Activated CD4-positive, alpha-beta T cell treated with anti-CD3 and anti-CD28 coated beads for 36 hours (primary cell): ENCODE measurements at regions not wholly inside any gene's neighbourhood (a gene's known extent, or its start where the extent isn't known, plus 50 kb on each side); places are given as distances from the start of the nearest gene placed in this dataset.
"Not testable (repeated sequence)": the region's sequence is repeated elsewhere in the genome, so short reads cannot be mapped to it uniquely, and the experiment has no call there.

Experiments used
- ATAC-seq: fragments of 200-7000 bp; cut with Tn5 transposase; one replicate; pipeline ENCODE4 v1.10.0; 2021; ENCODE audit warnings: mild to moderate bottlenecking, moderate library complexity
- CTCF ChIA-PET: fragments of 350-600 bp; sonication (Branson Sonifier 250); formaldehyde crosslinking; loops from one replicate; lab custom pipeline; 2021; ENCODE audit warnings: antibody characterized with exemption; lab: Charles Lee
- POLR2A ChIA-PET: fragments of 350-600 bp; sonication (Branson Sonifier 250); formaldehyde crosslinking; loops from one replicate; lab custom pipeline; 2021; ENCODE audit warnings: antibody characterized with exemption, inconsistent platforms; lab: Charles Lee
- DNase-seq: peaks from one replicate; pipeline ENCODE4 v3.0.0-alpha.2; 2020
- H3K27ac Mint-ChIP-seq: one replicate; pipeline ENCODE4 v1.8.0; 2021; ENCODE audit warnings: mixed read lengths
- H3K27me3 Mint-ChIP-seq: one replicate; pipeline ENCODE4 v1.8.0; 2021; ENCODE audit warnings: mixed read lengths
- H3K36me3 Mint-ChIP-seq: one replicate; pipeline ENCODE4 v1.8.0; 2021; ENCODE audit warnings: low read depth, mixed read lengths
- H3K4me1 Mint-ChIP-seq: one replicate; pipeline ENCODE4 v1.8.0; 2021; ENCODE audit warnings: mixed read lengths
- H3K4me3 Mint-ChIP-seq: one replicate; pipeline ENCODE4 v1.8.0; 2021; ENCODE audit warnings: mild to moderate bottlenecking, moderate library complexity, mixed read lengths
- H3K9me3 Mint-ChIP-seq: one replicate; pipeline ENCODE4 v1.8.0; 2021; ENCODE audit warnings: low read depth, mixed read lengths
- intact Hi-C, 2 experiments: fragments of 100-400 bp; cut with DNase I in 1 of 2; cut with micrococcal nuclease in 1 of 2; formaldehyde crosslinking; loops; one replicate each; pipeline versions ENCODE4 v1.14.2 to v1.15.1; 2022 to 2024; cut with DNase I, micrococcal nuclease

DNA sequence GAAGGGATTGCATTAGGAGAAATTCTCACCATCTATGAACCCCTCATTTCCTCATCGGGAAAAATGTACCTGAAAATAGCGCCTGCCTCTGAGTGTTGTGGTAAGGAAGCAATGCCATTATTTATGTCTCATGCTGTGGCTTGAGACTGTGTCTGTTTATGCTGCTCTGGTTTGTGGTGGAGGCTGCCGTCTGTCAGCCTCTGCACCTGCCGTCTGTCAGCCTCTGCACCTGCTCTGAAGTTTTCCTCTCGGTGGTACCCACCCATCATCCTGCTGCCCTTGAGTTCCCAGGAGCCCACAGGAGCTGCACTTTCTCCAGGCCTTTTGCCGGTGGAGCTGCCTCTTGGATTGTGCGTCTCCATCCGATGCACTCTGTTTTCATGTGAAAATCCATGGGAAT lies 68.5 kb upstream of the PPP2R3B start:
- POLR2A ChIA-PET: no interaction called here
- CTCF ChIA-PET: no interaction called here
- ATAC-seq (no peak), DNase-seq (peak; percentile 11)
- no peaks in the 10 kb centered on the region for H3K9me3 Mint-ChIP-seq
- H3K36me3 Mint-ChIP-seq: no peaks in the 10 kb centered on the region
- intact Hi-C loops: no loop called here
- no peak overlapping the region for H3K27ac Mint-ChIP-seq
- H3K4me1 Mint-ChIP-seq: no peaks in the 10 kb centered on the region
- H3K27me3 Mint-ChIP-seq: peaks cover 21% of the 10 kb centered on the region
- no peak overlapping the region for H3K4me3 Mint-ChIP-seq

DNA sequence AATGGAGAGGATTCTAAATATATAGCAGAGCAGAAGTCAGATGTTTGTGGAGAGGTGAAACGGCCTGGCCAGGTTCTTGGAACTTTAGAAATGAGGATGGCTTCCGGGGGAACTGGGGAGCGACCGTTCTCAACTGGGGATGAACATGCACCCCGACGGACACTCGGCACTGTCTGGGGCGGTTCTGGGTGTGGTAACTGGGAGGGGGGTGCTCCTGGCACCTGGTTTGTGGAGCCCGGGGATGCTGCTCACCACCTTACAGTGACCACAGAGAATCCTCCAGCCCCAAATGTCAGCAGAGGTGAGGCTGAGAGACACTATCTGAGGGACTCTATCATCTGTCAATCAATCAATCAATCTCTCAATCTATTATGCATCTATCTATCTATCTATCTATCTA lies 69.0 kb upstream of the PPP2R3B start:
- ChIA-PET CTCF (no interaction called here), POLR2A (no interaction called here)
- no peak for DNase-seq
- no peak overlapping the region for H3K4me3 Mint-ChIP-seq
- no peak overlapping the region for H3K27ac Mint-ChIP-seq
- H3K27me3 Mint-ChIP-seq: peaks cover 21% of the 10 kb centered on the region
- ATAC-seq: no peak
- no peaks in the 10 kb centered on the region for H3K9me3 Mint-ChIP-seq
- H3K4me1 Mint-ChIP-seq: no peaks in the 10 kb centered on the region
- intact Hi-C loops: no loop called here
- H3K36me3 Mint-ChIP-seq: no peaks in the 10 kb centered on the region

DNA sequence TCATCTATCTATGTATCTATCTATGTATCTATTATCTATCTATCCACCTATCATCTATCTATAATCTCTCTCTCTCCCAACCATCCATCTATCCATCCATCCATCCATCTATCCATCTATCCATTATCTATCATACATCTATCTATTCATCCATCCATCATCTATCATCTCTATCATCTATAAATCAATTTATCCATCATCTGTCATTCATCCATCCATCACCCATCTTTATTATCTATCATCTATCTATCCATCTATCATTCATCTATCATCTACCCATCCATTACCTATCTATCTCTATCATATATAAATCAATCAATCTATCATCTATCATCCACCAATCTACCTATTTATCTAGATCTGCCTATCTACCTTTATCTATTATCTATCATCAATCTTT lies 69.4 kb upstream of the PPP2R3B start:
- no peak for DNase-seq
- intact Hi-C loops: no loop called here
- ChIA-PET POLR2A (no interaction called here), CTCF (no interaction called here)
- Mint-ChIP-seq H3K36me3 (no peaks in the 10 kb centered on the region), H3K4me1 (no peaks in the 10 kb centered on the region), H3K27me3 (peaks cover 21% of the 10 kb centered on the region), H3K27ac (no peak overlapping the region), H3K4me3 (no peak overlapping the region), H3K9me3 (no peaks in the 10 kb centered on the region)
- no peak for ATAC-seq

DNA sequence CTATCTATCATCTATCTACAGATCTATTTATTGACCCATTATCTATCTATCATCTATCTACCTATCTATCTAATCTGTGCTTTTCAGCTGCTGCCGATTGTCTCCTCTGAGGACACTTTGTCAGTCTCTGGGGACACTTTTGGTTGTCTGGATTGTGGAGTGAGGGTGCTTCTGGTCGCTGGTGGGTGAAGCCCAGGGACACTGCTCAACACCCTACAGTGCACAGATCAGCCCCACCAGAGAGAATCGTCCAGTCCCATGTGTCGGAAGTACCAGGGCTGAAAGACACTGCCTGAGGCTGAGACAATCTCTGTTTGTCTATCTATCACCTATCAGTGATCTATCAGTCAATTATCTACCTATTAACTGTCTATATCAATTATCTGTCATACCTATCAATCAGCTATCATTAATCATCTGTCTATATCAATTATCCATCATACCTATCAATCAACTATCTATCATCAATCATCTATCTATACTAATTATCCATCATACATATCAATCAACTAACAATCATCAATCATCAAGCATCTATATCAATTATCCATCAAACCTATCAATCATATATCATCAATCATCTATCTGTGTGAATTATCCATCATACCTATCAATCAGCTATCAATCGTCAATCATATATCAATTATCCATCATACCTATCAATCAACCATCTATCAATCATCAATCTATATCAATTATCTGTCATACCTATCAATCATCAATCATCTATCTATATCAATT lies 70.0 kb upstream of the PPP2R3B start:
- no peak for ATAC-seq
- no peak for DNase-seq
- Mint-ChIP-seq H3K27ac (no peak overlapping the region), H3K4me1 (no peaks in the 10 kb centered on the region), H3K27me3 (peaks cover 21% of the 10 kb centered on the region), H3K9me3 (peaks cover 5% of the 10 kb centered on the region), H3K4me3 (no peak overlapping the region), H3K36me3 (no peaks in the 10 kb centered on the region)
- ChIA-PET CTCF (no interaction called here), POLR2A (no interaction called here)
- intact Hi-C loops: no loop called here

DNA sequence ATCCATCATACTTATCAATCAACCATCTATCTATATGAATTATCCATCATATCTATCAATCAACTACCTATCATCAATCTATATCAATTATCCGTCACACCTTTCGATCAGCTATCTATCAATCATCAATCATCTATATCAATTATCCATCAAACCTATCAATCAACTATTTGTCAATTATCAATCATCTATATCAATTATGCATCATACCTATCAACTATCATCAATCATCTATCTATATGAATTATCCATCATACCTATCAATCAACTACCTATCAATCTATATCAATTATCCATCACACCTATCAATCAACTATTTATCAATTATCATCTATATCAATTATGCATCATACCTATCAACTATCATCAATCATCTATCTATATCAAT lies 70.6 kb upstream of the PPP2R3B start:
- H3K4me1 Mint-ChIP-seq: no peaks in the 10 kb centered on the region
- peaks cover 18% of the 10 kb centered on the region for H3K27me3 Mint-ChIP-seq
- ATAC-seq (no peak), DNase-seq (no peak)
- intact Hi-C loops: no loop called here
- H3K9me3 Mint-ChIP-seq: peaks cover 10% of the 10 kb centered on the region
- no peaks in the 10 kb centered on the region for H3K36me3 Mint-ChIP-seq
- no peak overlapping the region for H3K4me3 Mint-ChIP-seq
- CTCF ChIA-PET: no interaction called here
- POLR2A ChIA-PET: no interaction called here
- no peak overlapping the region for H3K27ac Mint-ChIP-seq

DNA sequence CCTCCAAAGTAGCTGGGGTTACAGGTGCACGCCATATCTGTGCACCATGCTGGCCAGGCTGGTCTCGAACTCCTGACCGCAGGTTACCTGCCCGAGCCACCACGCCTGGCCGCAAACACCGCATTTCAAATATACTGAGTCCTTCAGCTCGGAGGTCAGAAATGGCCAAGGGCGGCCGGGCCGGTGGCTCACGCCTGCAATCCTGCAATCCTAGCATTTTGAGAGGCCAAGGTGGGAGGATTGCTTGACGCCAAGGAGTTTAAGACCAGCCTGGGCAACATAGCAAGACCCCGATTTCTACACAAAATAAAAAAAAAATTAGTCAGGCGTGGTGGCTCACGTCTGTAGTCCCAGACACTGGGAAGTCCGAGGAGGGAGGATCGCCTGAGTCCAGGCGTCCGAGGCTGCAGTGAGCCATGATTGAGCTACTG lies 71.9 kb upstream of the PPP2R3B start:
- no peak for ATAC-seq
- intact Hi-C loops: no loop called here
- no peak overlapping the region for H3K27ac Mint-ChIP-seq
- no peaks in the 10 kb centered on the region for H3K36me3 Mint-ChIP-seq
- CTCF ChIA-PET: no interaction called here
- POLR2A ChIA-PET: no interaction called here
- H3K9me3 Mint-ChIP-seq: peaks cover 12% of the 10 kb centered on the region
- no peak for DNase-seq
- no peaks in the 10 kb centered on the region for H3K4me1 Mint-ChIP-seq
- peaks cover 13% of the 10 kb centered on the region for H3K27me3 Mint-ChIP-seq
- no peak overlapping the region for H3K4me3 Mint-ChIP-seq

DNA sequence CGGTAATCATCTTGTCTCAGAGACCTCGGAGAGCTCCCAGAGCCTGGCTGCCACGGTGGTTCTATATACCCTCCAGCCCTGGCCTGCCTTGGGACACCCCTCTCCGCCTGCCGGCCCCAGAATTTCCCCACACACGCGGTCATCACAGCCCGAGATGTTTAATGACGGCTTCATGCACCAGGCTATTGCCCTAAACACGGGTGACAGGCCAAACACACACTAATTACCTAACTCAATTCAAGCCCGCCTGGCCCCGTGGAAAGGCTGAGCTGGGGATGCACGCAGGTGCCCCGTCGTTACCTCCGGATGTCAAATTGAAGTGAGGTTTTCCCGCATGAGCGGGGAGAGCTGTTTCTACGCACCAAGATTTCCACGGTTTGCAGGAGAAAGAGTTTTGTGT lies 72.9 kb upstream of the PPP2R3B start:
- Mint-ChIP-seq H3K4me1 (no peaks in the 10 kb centered on the region), H3K27me3 (peaks cover 13% of the 10 kb centered on the region), H3K36me3 (no peaks in the 10 kb centered on the region), H3K4me3 (no peak overlapping the region), H3K9me3 (peaks cover 12% of the 10 kb centered on the region), H3K27ac (no peak overlapping the region)
- DNase-seq (no peak), ATAC-seq (no peak)
- intact Hi-C loops: no loop called here
- POLR2A ChIA-PET: no interaction called here
- CTCF ChIA-PET: no interaction called here

DNA sequence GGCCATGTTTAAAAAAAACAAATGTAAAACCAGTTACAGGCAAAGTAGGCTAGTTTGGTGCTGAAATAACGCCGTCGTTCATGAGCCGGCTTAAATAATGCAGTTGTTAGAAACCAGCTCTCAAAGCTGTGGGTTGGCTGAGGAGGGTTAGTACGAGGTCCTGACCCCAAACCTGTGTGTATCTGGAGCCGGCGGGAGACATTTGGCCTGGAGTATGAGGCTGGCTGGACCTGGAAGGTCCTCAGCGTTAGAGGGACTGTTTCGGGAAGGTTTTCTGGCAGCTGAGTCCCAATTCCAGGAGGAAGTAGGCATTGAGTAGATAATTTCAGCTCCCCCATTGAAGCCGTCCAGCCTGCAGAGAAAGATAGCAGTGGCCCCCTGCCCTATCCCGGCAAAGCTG lies 73.4 kb upstream of the PPP2R3B start:
- Mint-ChIP-seq H3K36me3 (no peaks in the 10 kb centered on the region), H3K9me3 (peaks cover 12% of the 10 kb centered on the region), H3K4me1 (no peaks in the 10 kb centered on the region), H3K27me3 (peaks cover 13% of the 10 kb centered on the region), H3K27ac (no peak overlapping the region), H3K4me3 (no peak overlapping the region)
- ATAC-seq (no peak), DNase-seq (no peak)
- CTCF ChIA-PET: no interaction called here
- intact Hi-C loops: no loop called here
- POLR2A ChIA-PET: no interaction called here

DNA sequence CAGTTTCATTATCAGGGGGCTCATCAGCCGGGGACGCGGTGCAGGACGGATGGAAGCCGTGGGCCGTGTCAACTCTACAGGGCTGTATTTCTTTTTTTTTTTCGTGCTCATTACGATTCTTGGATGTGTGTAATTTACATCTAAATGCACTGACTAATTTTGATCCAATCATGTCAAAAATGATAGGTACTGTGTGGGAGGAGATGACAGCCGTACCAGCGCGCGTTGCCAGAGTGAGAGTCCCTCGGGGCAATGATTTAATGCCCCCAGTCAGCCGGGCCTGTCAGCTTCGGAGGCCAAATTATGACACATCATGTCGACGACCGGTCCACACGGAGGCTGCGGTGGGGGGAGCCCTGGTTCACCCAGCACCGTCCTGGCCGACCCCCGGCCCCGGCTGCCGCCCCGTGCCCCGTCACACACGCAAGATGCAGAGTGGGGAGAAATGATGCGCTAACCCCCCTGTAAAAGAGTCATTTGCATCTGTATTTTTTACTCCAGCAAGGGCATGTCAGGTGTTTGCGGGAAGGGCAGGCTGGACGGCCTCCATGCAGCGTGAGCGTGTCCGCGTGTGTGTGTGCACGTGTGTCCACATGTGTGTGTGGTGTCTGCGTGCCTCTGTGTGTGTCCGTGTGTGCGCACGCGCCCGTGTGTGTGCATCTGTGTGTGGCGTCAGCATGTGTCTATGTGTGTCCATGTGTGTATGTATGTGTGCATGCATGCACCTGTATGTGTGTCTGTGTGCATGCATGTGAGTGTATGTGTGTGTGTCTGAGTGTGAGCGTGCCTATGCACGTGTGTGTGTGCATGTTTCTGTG lies 74.3 kb upstream of the PPP2R3B start:
- DNase-seq (no peak), ATAC-seq (no peak)
- H3K4me3 Mint-ChIP-seq: no peak overlapping the region
- no peaks in the 10 kb centered on the region for H3K4me1 Mint-ChIP-seq
- intact Hi-C loops: no loop called here
- CTCF ChIA-PET: no interaction called here
- H3K9me3 Mint-ChIP-seq: peaks cover 12% of the 10 kb centered on the region
- no peak overlapping the region for H3K27ac Mint-ChIP-seq
- no peaks in the 10 kb centered on the region for H3K36me3 Mint-ChIP-seq
- POLR2A ChIA-PET: no interaction called here
- H3K27me3 Mint-ChIP-seq: peaks cover 11% of the 10 kb centered on the region

DNA sequence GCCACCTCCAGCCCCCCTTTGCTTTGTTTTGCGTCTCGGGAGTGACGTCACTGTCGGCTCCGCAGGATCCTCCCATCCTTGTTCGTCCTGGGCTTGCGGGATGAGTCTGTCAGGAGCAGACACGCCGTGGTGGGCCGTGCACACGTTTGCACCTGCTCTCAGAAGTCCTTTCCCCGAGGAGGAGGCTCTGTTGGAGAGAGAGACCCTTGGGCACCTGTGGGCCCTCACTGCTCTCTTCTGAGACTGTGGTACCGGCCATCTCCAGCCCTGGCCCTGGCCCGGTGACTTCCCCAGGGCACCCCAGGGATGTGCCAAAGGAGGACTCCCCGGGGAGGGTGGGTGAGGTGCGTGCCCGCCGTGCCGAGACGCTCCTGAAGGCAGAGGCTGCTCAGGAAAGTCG lies 76.1 kb upstream of the PPP2R3B start:
- no peak for DNase-seq
- POLR2A ChIA-PET: no interaction called here
- Mint-ChIP-seq H3K27me3 (no peaks in the 10 kb centered on the region), H3K9me3 (peaks cover 12% of the 10 kb centered on the region), H3K27ac (no peak overlapping the region), H3K4me1 (no peaks in the 10 kb centered on the region), H3K36me3 (no peaks in the 10 kb centered on the region), H3K4me3 (no peak overlapping the region)
- CTCF ChIA-PET: no interaction called here
- intact Hi-C loops: no loop called here
- no peak for ATAC-seq

DNA sequence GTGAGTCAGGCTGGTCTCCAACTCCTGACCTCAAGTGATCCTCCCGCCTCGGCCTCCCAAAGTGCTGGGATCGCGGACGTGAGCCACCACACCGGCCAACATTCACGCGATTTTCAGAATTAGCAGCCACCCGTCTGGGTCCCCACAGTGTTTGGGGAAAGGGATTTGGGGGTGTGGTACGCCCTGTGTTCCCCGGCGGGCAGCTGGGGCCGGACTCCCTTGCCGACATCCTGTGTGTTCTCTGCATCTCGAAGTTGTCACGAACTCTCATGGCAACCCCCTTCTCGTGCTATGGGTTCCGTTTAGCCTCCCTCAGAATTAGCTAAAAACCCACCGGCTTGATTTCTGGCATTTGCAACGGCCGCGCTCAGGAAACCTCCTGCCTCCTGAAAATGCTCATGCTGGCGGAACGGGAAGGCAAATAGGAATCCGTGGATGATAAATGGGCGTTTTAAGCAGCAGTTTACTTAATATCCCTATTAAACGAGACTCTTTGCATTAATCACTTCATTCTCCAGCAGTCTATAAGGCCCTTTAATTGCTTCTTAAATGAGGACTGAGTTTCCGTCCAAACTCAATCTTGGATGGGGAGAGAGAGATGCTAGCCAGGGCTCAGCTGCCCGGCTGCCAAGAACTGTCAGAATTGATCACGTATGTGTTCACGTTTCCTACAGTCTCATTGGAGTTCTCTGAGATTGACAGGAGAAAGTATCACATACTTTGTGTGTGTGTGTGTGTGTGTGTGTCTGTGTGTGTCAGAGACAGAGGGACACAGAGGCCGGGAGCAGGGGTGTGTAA lies 78.9 kb upstream of the PPP2R3B start:
- DNase-seq: no peak
- Mint-ChIP-seq H3K4me1 (no peaks in the 10 kb centered on the region), H3K4me3 (no peak overlapping the region), H3K36me3 (no peaks in the 10 kb centered on the region), H3K27ac (no peak overlapping the region), H3K27me3 (no peaks in the 10 kb centered on the region), H3K9me3 (peaks cover 12% of the 10 kb centered on the region)
- POLR2A ChIA-PET: no interaction called here
- intact Hi-C loops: no loop called here
- no peak for ATAC-seq
- CTCF ChIA-PET: no interaction called here

DNA sequence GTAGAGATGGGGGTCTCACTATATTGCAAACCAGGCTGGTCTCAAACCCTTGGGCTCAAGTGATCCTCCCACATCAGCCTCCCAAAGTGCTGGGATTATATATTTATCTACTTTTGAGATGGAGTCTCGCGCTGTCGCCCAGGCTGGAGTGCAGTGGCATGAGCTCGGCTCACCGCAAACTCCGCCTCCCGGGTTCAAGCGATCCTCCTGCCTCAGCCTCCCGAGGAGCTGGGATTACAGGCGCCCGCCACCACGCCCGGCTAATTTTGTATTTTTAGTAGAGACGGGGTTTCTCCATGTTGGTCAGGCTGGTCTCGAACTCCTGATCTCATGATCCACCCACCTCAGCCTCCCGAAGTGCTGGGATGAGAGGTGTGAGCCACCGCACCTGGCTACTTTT lies 80.1 kb upstream of the PPP2R3B start:
- H3K27ac Mint-ChIP-seq, POLR2A ChIA-PET, DNase-seq, intact Hi-C loops, H3K9me3 Mint-ChIP-seq, ATAC-seq, H3K27me3 Mint-ChIP-seq, H3K4me3 Mint-ChIP-seq, H3K4me1 Mint-ChIP-seq, H3K36me3 Mint-ChIP-seq, CTCF ChIA-PET: not testable (repeated sequence)
